GM19328 (cell line): ENCODE measurements at regions not wholly inside any gene's neighbourhood (a gene's known extent, or its start where the extent isn't known, plus 50 kb on each side); places are given as distances from the start of the nearest gene placed in this dataset.
"Not testable (repeated sequence)": the region's sequence is repeated elsewhere in the genome, so short reads cannot be mapped to it uniquely, and the experiment has no call there.

Experiments
- ATAC-seq: cut with Tn5 transposase; IDR thresholded peaks from one replicate; pipeline ENCODE4 v1.9.1; 2021; ENCODE audit warnings: mild to moderate bottlenecking, moderate library complexity; ENCODE audit not compliant: unreplicated experiment

GRCh38 chr11:112533682-112534081 is 273.0 kb upstream of the PLET1 start:
- no peak for ATAC-seq

GRCh38 chr11:112534208-112534607 is 273.5 kb upstream of the PLET1 start:
- ATAC-seq = no peak

- no peak for ATAC-seq
These were observed 276.4 kb upstream of the PLET1 start for GRCh38 chr11:112537026-112537425.

GRCh38 chr11:112537846-112538330 is 277.2 kb upstream of the PLET1 start:
- ATAC-seq = no peak

GRCh38 chr11:112538534-112539280 is 278.0 kb upstream of the PLET1 start:
- ATAC-seq = no peak

DNA sequence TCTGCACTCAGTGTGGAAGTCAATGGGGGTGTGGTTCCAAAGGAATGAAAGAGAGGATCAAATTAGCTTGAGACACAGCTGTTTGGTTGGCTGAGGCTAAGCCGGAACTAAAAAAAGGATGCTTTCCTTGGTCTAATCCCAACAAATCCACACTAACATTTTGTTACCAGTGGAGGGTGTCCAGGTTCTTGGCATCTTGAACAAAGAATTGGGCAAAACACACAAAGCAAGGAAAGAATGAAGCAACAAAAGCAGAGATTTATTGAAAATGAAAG is 278.6 kb upstream of the PLET1 start:
- not testable (repeated sequence) for ATAC-seq

- no peak for ATAC-seq
These were observed 279.1 kb upstream of the PLET1 start for GRCh38 chr11:112539741-112540140.

DNA sequence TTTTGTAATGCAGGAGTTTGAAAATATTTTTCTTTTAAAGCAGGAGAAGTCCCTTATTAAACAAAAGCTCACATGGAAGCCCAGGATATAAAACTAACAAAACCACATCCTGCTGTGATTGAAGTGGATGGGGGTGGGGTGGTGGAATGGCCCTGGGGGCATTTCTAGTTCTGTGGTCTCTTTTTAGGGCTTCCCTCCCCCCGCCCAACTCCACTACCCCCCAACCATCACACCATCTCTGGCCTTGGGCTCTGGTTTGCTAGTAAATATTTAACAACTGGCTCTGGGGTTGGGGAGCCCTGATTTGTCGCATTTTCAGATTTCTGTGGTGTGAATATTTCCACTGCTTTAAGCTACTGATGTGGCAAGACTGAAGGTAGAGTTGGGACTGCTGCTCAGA is 279.6 kb upstream of the PLET1 start:
- ATAC-seq = no peak

GRCh38 chr11:112541140-112542046 is 280.7 kb upstream of the PLET1 start:
- ATAC-seq = no peak

DNA sequence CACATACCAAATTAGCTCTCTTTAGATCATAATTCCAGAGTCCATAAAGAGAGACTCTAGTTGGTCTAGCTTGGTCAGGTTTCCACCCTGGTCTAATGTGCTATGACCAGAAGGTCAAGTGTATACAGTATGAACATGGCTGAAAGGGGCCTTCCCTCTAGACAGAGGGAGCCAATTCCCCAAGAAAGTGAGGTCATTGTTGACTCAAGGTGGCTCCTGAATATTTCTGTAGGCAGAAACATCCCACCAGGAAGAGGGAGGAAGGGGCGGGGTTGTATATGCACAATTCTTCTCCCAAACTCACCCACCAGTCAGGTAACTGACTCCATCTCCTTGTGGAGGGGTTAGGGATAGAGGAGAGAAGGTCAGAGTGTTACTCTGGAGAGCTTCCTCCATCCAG is 281.8 kb upstream of the PLET1 start:
- no peak for ATAC-seq

DNA sequence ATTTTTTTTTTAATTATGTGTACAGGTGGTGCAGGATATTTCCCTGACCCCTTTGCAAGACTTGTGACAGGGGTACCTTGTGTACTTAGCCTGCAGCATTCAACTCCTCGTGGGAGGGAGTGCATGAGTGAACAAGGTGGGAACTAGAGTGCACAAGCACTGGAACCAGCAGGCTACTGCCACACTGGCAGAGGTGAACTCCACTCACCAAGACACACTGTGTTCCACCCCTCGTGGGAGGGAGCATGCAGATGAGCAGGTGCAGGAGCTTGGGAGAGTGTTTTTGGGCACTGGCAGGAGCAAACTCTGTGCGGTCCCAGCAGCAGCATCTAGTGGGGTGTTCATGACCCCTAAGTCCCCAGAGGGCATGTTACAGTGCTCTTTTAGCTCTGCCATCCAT is 282.7 kb upstream of the PLET1 start:
- no peak for ATAC-seq

DNA sequence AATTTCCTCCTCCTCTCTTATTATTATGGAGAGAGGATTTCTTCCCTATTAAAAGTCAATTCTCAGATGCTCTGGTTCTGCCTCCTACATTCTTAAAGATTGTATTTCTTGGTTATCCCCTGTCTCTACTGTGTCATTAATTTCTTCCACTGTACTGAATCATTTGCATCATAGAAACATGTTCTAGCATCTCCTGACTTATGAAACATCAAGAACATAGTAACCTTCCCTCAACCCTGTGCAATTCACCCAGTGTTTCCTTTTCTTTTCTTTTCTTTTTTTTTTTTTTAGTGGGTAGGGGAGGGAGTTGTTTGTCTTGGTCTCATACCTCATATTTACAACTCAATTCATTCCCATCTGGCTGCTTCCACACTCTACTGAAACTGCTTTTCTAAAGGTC is 288.0 kb upstream of the PLET1 start:
- ATAC-seq = no peak

DNA sequence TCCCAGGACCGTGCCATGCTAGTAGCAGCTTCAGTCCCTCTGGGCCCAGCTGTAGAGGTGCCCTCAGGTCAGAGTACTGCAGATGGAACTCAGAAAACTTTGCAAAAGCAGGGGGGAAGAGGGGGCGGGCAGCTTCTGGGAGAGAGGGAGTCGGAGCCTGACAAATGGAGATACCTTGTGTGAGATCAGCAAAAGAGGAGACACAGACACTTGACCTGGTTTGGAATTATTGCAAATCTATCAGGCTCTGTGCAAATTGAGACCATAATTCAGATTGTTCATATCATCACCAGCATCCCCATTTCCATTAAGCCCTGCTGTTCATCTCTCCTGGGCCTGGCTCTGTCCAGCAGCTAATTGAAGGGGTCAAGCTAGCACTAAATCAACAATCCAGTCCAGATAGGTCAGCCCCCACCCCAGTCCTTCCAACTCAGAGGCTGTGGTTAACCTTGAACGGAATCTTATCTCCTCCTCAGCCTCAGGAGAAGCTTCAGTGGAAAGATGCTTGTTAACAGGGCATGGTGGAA is 292.6 kb upstream of the PLET1 start:
- ATAC-seq = no peak

DNA sequence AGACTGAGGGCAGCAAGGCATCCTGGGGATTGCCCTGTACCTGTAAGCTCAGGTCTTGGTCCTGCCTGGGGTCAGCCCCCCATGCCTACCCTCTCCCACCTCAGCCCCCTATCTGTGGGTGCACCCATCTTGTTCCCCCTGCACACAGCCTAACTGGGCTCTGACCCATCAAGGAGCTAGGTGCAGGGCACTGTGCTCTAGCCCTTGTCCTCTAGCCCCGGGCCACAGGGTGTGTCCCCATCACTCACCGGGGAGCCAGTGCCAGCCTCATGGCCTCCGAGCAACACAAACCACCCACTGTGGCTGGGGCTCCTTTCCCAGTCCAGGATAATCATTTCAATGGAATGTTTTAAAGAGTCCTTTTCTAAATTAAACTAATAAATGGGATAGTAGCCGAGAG is 293.9 kb upstream of the PLET1 start:
- ATAC-seq = no peak

DNA sequence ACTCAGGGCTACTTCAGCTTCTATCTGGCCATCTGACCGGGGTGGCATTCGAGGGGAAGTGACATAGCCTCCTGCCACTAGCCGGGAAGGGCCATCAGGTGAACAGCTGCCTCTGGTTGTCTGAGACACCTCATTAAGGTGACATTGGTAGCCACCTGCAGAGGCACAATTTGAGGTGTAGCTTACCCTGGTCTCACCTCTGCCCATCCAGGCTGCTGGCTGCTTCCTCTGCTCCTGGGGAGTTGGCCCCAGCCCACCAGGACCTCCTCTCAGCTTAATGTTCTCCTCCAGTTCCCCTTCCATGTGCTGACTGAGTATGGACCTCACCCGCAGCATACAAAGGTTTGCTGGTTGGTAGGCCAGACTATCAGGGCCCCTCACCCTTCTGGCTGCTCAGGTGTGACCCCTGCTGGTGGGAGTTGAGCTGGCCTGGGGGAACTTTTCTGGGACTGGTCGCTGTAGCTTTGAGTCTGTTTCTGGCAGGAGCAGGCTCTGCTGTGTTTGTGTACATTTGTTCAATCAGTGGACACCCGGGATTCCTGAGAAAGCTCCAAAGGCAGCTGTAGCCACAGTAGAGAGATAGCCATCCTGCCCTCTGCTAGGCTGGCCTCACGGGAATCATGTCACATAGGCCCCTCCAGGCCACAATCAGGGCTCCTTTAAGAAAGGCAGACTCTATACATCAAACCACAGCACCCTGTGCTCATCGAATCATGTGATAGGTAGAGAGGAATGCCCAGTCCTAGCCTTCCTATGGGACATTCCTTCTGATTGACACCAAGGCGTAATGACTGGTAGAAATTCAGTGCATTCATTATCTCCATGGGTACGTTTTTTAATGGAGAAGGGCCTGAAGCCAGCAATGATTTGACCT is 295.1 kb upstream of the PLET1 start:
- no peak for ATAC-seq

- ATAC-seq = no peak
These were observed 298.0 kb upstream of the PLET1 start for GRCh38 chr11:112558691-112559090.

DNA sequence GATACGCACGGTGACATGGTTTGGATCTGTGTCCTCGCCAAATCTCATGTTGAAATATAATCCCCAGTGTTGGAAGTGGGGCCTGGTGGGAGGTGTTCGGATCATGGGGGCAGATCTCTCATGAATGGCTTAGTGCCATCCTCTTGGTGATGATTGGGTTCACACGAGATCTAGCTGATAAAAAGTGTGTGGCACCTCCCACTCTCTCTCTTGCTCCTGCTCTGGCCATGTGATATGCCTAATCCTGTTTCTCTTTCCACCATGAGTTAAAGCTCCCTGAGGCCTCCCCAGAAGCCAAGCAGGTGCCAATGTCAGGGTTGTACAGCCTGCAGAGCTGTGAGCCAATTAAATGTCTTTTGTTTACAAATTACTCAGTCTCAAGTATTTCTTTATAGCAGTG is 303.1 kb upstream of the PLET1 start:
- no peak for ATAC-seq

- no peak for ATAC-seq
These were observed 303.7 kb upstream of the PLET1 start for GRCh38 chr11:112564228-112564955.

DNA sequence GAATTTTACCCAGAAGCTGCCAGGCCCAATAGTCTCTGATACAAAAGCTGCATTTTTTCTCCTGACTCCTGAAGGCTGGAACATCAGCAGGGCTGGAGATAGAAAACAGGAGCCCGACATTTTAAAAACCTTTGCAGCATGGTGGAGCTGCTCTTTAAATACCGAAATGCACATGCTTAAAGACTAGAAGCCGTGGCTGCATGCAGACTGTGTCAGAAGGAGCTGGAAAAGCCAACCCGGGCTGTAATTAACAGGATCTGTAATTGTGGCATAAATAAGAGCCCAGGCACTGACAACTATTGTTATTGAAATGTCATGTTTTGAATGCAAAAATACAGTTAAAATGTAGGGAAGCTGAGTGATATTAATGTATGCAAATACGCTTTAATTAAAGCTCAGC is 304.9 kb upstream of the PLET1 start:
- ATAC-seq = no peak

- no peak for ATAC-seq
These were observed 305.5 kb upstream of the PLET1 start for GRCh38 chr11:112566124-112566523.
